ENCODE measurements at regions not wholly inside any gene's neighbourhood (a gene's known extent, or its start where the extent isn't known, plus 50 kb on each side); places are given as distances from the start of the nearest gene placed in this dataset.

GRCh38 chr13:106433066-106433465 lies 102.4 kb downstream of the EFNB2 start:
- Histone ChIP-seq H3K36me3 (replicated peaks in 1 of 2) (no peaks in the 10 kb centered on the region), H3K27ac (no peak overlapping the region), H3K4me1 (replicated peaks in 1 of 2) (no peaks in the 10 kb centered on the region), H3K9me3 (replicated peaks in 1 of 3) (no peaks in the 10 kb centered on the region), H3K27me3 (no peaks in the 10 kb centered on the region), H3K4me3 (no peak overlapping the region)
- DNase-seq: no peak
- 23 to 50% (median 30%) methylated on average over 2 of the region's 2 CpGs for WGBS, 4 donors
- no peak for TF ChIP-seq POLR2A (IDR thresholded peaks at IDR 0.05)
- TF ChIP-seq, protein P1, sequence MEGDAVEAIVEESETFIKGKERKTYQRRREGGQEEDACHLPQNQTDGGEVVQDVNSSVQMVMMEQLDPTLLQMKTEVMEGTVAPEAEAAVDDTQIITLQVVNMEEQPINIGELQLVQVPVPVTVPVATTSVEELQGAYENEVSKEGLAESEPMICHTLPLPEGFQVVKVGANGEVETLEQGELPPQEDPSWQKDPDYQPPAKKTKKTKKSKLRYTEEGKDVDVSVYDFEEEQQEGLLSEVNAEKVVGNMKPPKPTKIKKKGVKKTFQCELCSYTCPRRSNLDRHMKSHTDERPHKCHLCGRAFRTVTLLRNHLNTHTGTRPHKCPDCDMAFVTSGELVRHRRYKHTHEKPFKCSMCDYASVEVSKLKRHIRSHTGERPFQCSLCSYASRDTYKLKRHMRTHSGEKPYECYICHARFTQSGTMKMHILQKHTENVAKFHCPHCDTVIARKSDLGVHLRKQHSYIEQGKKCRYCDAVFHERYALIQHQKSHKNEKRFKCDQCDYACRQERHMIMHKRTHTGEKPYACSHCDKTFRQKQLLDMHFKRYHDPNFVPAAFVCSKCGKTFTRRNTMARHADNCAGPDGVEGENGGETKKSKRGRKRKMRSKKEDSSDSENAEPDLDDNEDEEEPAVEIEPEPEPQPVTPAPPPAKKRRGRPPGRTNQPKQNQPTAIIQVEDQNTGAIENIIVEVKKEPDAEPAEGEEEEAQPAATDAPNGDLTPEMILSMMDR (IDR thresholded peaks at IDR 0.05): no peak
- intact Hi-C loops (cut with DNase I): no loop called here

- H3K36me3 ChIP-seq (replicated peaks in 1 of 2): no peaks in the 10 kb centered on the region
- no peaks in the 10 kb centered on the region for H3K9me3 ChIP-seq (replicated peaks in 1 of 3)
- H3K27me3 ChIP-seq: no peaks in the 10 kb centered on the region
- WGBS, 4 donors: 62 to 74% (median 64%) methylated on average over 3 of the region's 3 CpGs
- no peak overlapping the region for H3K27ac ChIP-seq
- H3K4me3 ChIP-seq: no peak overlapping the region
- H3K4me1 ChIP-seq (replicated peaks in 1 of 2): no peaks in the 10 kb centered on the region
- DNase-seq: no peak
- intact Hi-C loops (cut with DNase I): no loop called here
- TF ChIP-seq, protein P1 (IDR thresholded peaks at IDR 0.05): no peak
- TF ChIP-seq POLR2A (IDR thresholded peaks at IDR 0.05): no peak
Measured at GRCh38 chr13:106432636-106433035, 102.8 kb downstream of the EFNB2 start.

DNA sequence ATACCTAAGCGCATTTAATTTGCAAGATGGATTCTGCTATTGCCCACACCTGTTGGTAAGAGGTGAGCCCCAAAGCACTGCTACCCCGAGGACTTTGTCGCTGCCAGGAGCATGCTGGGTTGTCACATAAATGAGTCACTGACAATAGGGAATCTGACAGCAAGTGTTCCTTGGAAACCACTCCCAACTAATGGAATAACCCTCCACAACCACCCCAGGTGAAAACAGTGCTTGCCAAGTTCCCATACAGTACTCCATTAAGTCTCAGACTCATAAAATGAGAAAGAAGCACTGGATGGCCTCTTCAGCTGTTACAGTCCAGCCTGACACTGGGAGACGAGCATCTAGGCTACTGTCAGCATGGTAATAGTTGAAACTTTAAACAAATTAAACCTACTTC lies 108.6 kb downstream of the EFNB2 start:
- no peak for DNase-seq
- no peak for TF ChIP-seq POLR2A (IDR thresholded peaks at IDR 0.05)
- TF ChIP-seq, protein P1 (IDR thresholded peaks at IDR 0.05): no peak
- H3K27ac ChIP-seq: no peak overlapping the region
- H3K27me3 ChIP-seq: no peaks in the 10 kb centered on the region
- no peaks in the 10 kb centered on the region for H3K36me3 ChIP-seq (replicated peaks in 1 of 2)
- no peak overlapping the region for H3K4me3 ChIP-seq
- no peaks in the 10 kb centered on the region for H3K9me3 ChIP-seq (replicated peaks in 1 of 3)
- intact Hi-C loops (cut with DNase I): no loop called here
- WGBS, 4 donors: 84 to 89% (median 87%) methylated on average over 4 of the region's 4 CpGs
- H3K4me1 ChIP-seq (replicated peaks in 1 of 2): no peaks in the 10 kb centered on the region

GRCh38 chr13:106425661-106426060 lies 109.8 kb downstream of the EFNB2 start:
- Histone ChIP-seq H3K27me3 (no peaks in the 10 kb centered on the region), H3K36me3 (replicated peaks in 1 of 2) (no peaks in the 10 kb centered on the region), H3K4me3 (no peak overlapping the region), H3K27ac (no peak overlapping the region), H3K4me1 (replicated peaks in 1 of 2) (no peaks in the 10 kb centered on the region), H3K9me3 (replicated peaks in 1 of 3) (no peaks in the 10 kb centered on the region)
- DNase-seq: no peak
- no peak for TF ChIP-seq POLR2A (IDR thresholded peaks at IDR 0.05)
- TF ChIP-seq, protein P1 (IDR thresholded peaks at IDR 0.05): no peak
- intact Hi-C loops (cut with DNase I): no loop called here
- WGBS, 4 donors: 69 to 75% (median 70%) methylated on average over 17 of the region's 17 CpGs
